ENCODE measurements at regions not wholly inside any gene's neighbourhood (a gene's known extent, or its start where the extent isn't known, plus 50 kb on each side); places are given as distances from the start of the nearest gene placed in this dataset.

- H3K36me3 ChIP-seq (ENCODE audit: control insufficient read depth, insufficient read depth, low read length): no peaks in the 10 kb centered on the region
- Mint-ChIP-seq H3K9me3 (no peaks in the 10 kb centered on the region), H3K27me3 (ENCODE audit: insufficient read depth) (no peaks in the 10 kb centered on the region), H3K36me3 (ENCODE audit: low read depth) (no peaks in the 10 kb centered on the region), H3K4me3 (no peak overlapping the region), H3K4me1 (peaks cover 31% of the 10 kb centered on the region), H3K27ac (no peak overlapping the region)
- no peak overlapping the region for H3K27ac ChIP-seq (ENCODE audit: low read depth, low read length)
- H3K9me3 ChIP-seq (ENCODE audit: control insufficient read depth, low read length): no peaks in the 10 kb centered on the region
- H3K4me3 ChIP-seq (ENCODE audit: low read length): no peak overlapping the region
- peaks cover 2% of the 10 kb centered on the region for H3K4me1 ChIP-seq (ENCODE audit: control insufficient read depth, insufficient read depth, low read length)
- no peaks in the 10 kb centered on the region for H3K27me3 ChIP-seq (ENCODE audit: control insufficient read depth, insufficient read depth, low read length, poor library complexity, severe bottlenecking)
- H3K9ac ChIP-seq (ENCODE audit: extremely low read depth, low read length, poor library complexity, severe bottlenecking): no peak overlapping the region
- no peak for DNase-seq
- WGBS, 2 experiments (ENCODE audit: insufficient coverage in 1 of 2, insufficient read length in 1 of 2): 92 to 96% methylated on average over 3 to 5 of the region's 5 CpGs
- TF ChIP-seq CTCF (conservative IDR thresholded peaks at IDR 0.05): no peak
These were observed 57.6 kb upstream of the GRAMD2B start for GRCh38 chr5:126365446-126366198.

- Histone ChIP-seq H3K4me1 (ENCODE audit: control insufficient read depth, insufficient read depth, low read length) (peaks cover 4% of the 10 kb centered on the region), H3K9me3 (ENCODE audit: control insufficient read depth, low read length) (no peaks in the 10 kb centered on the region), H3K27ac (ENCODE audit: low read depth, low read length) (no peak overlapping the region), H3K9ac (ENCODE audit: extremely low read depth, low read length, poor library complexity, severe bottlenecking) (no peak overlapping the region), H3K27me3 (ENCODE audit: control insufficient read depth, insufficient read depth, low read length, poor library complexity, severe bottlenecking) (no peaks in the 10 kb centered on the region), H3K36me3 (ENCODE audit: control insufficient read depth, insufficient read depth, low read length) (no peaks in the 10 kb centered on the region), H3K4me3 (ENCODE audit: low read length) (no peak overlapping the region)
- H3K36me3 Mint-ChIP-seq (ENCODE audit: low read depth): no peaks in the 10 kb centered on the region
- peaks cover 37% of the 10 kb centered on the region for H3K4me1 Mint-ChIP-seq
- no peak overlapping the region for H3K4me3 Mint-ChIP-seq
- no peaks in the 10 kb centered on the region for H3K27me3 Mint-ChIP-seq (ENCODE audit: insufficient read depth)
- no peaks in the 10 kb centered on the region for H3K9me3 Mint-ChIP-seq
- no peak overlapping the region for H3K27ac Mint-ChIP-seq
- TF ChIP-seq CTCF (conservative IDR thresholded peaks at IDR 0.05): no peak
- WGBS, 2 experiments (ENCODE audit: insufficient coverage in 1 of 2, insufficient read length in 1 of 2): 92 to 100% methylated on average over 1 of the region's 1 CpG
- no peak for DNase-seq
These were observed 57.0 kb upstream of the GRAMD2B start for GRCh38 chr5:126366199-126366560.

GRCh38 chr5:126368239-126368812 is 54.9 kb upstream of the GRAMD2B start:
- no peak overlapping the region for H3K27ac ChIP-seq (ENCODE audit: low read depth, low read length)
- H3K36me3 Mint-ChIP-seq (ENCODE audit: low read depth): no peaks in the 10 kb centered on the region
- WGBS, 2 experiments (ENCODE audit: insufficient coverage in 1 of 2, insufficient read length in 1 of 2): 24 to 26% methylated on average over 2 of the region's 2 CpGs
- peaks cover 40% of the 10 kb centered on the region for H3K4me1 Mint-ChIP-seq
- peak; percentile 75 for DNase-seq
- no peak overlapping the region for H3K9ac ChIP-seq (ENCODE audit: extremely low read depth, low read length, poor library complexity, severe bottlenecking)
- no peak overlapping the region for H3K4me3 Mint-ChIP-seq
- no peaks in the 10 kb centered on the region for H3K36me3 ChIP-seq (ENCODE audit: control insufficient read depth, insufficient read depth, low read length)
- peaks cover 6% of the 10 kb centered on the region for H3K4me1 ChIP-seq (ENCODE audit: control insufficient read depth, insufficient read depth, low read length)
- no peak overlapping the region for H3K4me3 ChIP-seq (ENCODE audit: low read length)
- H3K27me3 Mint-ChIP-seq (ENCODE audit: insufficient read depth): no peaks in the 10 kb centered on the region
- H3K9me3 ChIP-seq (ENCODE audit: control insufficient read depth, low read length): no peaks in the 10 kb centered on the region
- H3K27ac Mint-ChIP-seq: peak overlapping the region; percentile 50
- no peak for TF ChIP-seq CTCF (conservative IDR thresholded peaks at IDR 0.05)
- no peaks in the 10 kb centered on the region for H3K9me3 Mint-ChIP-seq
- H3K27me3 ChIP-seq (ENCODE audit: control insufficient read depth, insufficient read depth, low read length, poor library complexity, severe bottlenecking): no peaks in the 10 kb centered on the region
